Hepatocyte (in vitro differentiated cells): ENCODE measurements at regions not wholly inside any gene's neighbourhood (a gene's known extent, or its start where the extent isn't known, plus 50 kb on each side); places are given as distances from the start of the nearest gene placed in this dataset.

Experiments used
- DNase-seq: peaks from one replicate; pipeline ENCODE4 v3.0.0-alpha.2; 2016; ENCODE audit warnings: low spot score
- H2AFZ ChIP-seq: fragments of 200-600 bp; sonication (generic); 2 replicates; pipeline ENCODE4 v1.6.0; 2016; ENCODE audit warnings: antibody characterized with exemption, mild to moderate bottlenecking
- H3K27ac ChIP-seq: fragments of 200-600 bp; sonication (generic); 2 replicates; pipeline ENCODE4 v1.5.1; 2016; ENCODE audit warnings: mild to moderate bottlenecking
- H3K27me3 ChIP-seq: fragments of 200-600 bp; sonication (generic); 2 replicates; pipeline ENCODE4 v1.6.1; 2016
- H3K36me3 ChIP-seq: fragments of 200-600 bp; sonication (generic); replicated peaks from 2 replicates; pipeline ENCODE4 v1.5.1; 2016; ENCODE audit warnings: low read depth; ENCODE audit not compliant: insufficient read depth
- H3K4me1 ChIP-seq: fragments of 200-600 bp; sonication (generic); 2 replicates; pipeline ENCODE4 v1.5.1; 2016; ENCODE audit warnings: mild to moderate bottlenecking, moderate library complexity; ENCODE audit not compliant: insufficient read depth
- H3K4me2 ChIP-seq: fragments of 200-600 bp; sonication (generic); 2 replicates; pipeline ENCODE4 v1.6.0; 2016
- H3K4me3 ChIP-seq: fragments of 200-600 bp; sonication (generic); 2 replicates; pipeline ENCODE4 v1.5.1; 2016; ENCODE audit warnings: mild to moderate bottlenecking
- H3K79me2 ChIP-seq: fragments of 200-600 bp; sonication (generic); 2 replicates; pipeline ENCODE4 v1.6.0; 2017; ENCODE audit warnings: mild to moderate bottlenecking
- H3K9me2 ChIP-seq: fragments of 200-600 bp; sonication (generic); replicated peaks from 2 replicates; pipeline ENCODE4 v1.6.0; 2017; ENCODE audit warnings: mild to moderate bottlenecking; ENCODE audit not compliant: insufficient read depth
- H3K9me3 ChIP-seq: fragments of 200-600 bp; sonication (generic); 2 replicates; pipeline ENCODE4 v1.5.1; 2016; ENCODE audit warnings: low read depth, mild to moderate bottlenecking
- H4K20me1 ChIP-seq: fragments of 200-600 bp; sonication (generic); 2 replicates; pipeline ENCODE4 v1.6.0; 2016; ENCODE audit warnings: mild to moderate bottlenecking; ENCODE audit not compliant: insufficient read depth, poor library complexity, severe bottlenecking
- EZH2 ChIP-seq: fragments of 200-600 bp; sonication (generic); IDR thresholded peaks from 2 replicates; pipeline ENCODE4 v1.6.1; 2016; ENCODE audit warnings: antibody characterized with exemption, mild to moderate bottlenecking, borderline replicate concordance
- EZH2phosphoT487 ChIP-seq: fragments of 200-600 bp; sonication (generic); IDR thresholded peaks from one replicate; pipeline ENCODE4 v1.6.1; 2018; ENCODE audit warnings: antibody characterized with exemption, mild to moderate bottlenecking, low read depth, moderate library complexity; ENCODE audit not compliant: unreplicated experiment, severe bottlenecking
- WGBS: methylation state at CpG from one replicate; pipeline ENCODE4 v1.1.6; 2016; ENCODE audit warnings: low lambda C conversion rate; ENCODE audit errors: missing lambda C conversion rate; 5-methylcytosine and 5-hydroxymethylcytosine counted together
- TF ChIP-seq, protein P1 (sequence below): fragments of 200-600 bp; sonication (generic); IDR thresholded peaks from 2 replicates; pipeline ENCODE4 v1.5.1; 2016; ENCODE audit warnings: antibody characterized with exemption, mild to moderate bottlenecking; ENCODE audit not compliant: poor library complexity

GRCh38 chr17:65449495-65449894 is 112.0 kb downstream of the AXIN2 start:
- no peaks in the 10 kb centered on the region for H3K27me3 ChIP-seq
- H3K9me3 ChIP-seq: no peaks in the 10 kb centered on the region
- no peak overlapping the region for H3K4me3 ChIP-seq
- no peak overlapping the region for H2AFZ ChIP-seq
- H3K4me2 ChIP-seq: no peak overlapping the region
- no peak overlapping the region for H3K27ac ChIP-seq
- no peak for DNase-seq
- TF ChIP-seq EZH2phosphoT487: no peak
- TF ChIP-seq, protein P1, sequence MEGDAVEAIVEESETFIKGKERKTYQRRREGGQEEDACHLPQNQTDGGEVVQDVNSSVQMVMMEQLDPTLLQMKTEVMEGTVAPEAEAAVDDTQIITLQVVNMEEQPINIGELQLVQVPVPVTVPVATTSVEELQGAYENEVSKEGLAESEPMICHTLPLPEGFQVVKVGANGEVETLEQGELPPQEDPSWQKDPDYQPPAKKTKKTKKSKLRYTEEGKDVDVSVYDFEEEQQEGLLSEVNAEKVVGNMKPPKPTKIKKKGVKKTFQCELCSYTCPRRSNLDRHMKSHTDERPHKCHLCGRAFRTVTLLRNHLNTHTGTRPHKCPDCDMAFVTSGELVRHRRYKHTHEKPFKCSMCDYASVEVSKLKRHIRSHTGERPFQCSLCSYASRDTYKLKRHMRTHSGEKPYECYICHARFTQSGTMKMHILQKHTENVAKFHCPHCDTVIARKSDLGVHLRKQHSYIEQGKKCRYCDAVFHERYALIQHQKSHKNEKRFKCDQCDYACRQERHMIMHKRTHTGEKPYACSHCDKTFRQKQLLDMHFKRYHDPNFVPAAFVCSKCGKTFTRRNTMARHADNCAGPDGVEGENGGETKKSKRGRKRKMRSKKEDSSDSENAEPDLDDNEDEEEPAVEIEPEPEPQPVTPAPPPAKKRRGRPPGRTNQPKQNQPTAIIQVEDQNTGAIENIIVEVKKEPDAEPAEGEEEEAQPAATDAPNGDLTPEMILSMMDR: no peak
- no peak for TF ChIP-seq EZH2
- WGBS: 89% methylated on average over 4 of the region's 4 CpGs
- no peaks in the 10 kb centered on the region for H3K4me1 ChIP-seq
- H3K36me3 ChIP-seq: no peaks in the 10 kb centered on the region
- H4K20me1 ChIP-seq: no peaks in the 10 kb centered on the region
- no peaks in the 10 kb centered on the region for H3K9me2 ChIP-seq
- no peaks in the 10 kb centered on the region for H3K79me2 ChIP-seq

GRCh38 chr17:65447823-65448222 is 113.6 kb downstream of the AXIN2 start:
- no peaks in the 10 kb centered on the region for H3K27me3 ChIP-seq
- H4K20me1 ChIP-seq: no peaks in the 10 kb centered on the region
- no peaks in the 10 kb centered on the region for H3K4me1 ChIP-seq
- no peak for DNase-seq
- H3K9me2 ChIP-seq: no peaks in the 10 kb centered on the region
- no peak overlapping the region for H3K4me2 ChIP-seq
- H3K27ac ChIP-seq: no peak overlapping the region
- H2AFZ ChIP-seq: no peak overlapping the region
- H3K9me3 ChIP-seq: no peaks in the 10 kb centered on the region
- H3K79me2 ChIP-seq: no peaks in the 10 kb centered on the region
- 23% methylated on average over 2 of the region's 2 CpGs for WGBS
- H3K36me3 ChIP-seq: no peaks in the 10 kb centered on the region
- no peak overlapping the region for H3K4me3 ChIP-seq
- TF ChIP-seq EZH2phosphoT487: no peak
- TF ChIP-seq, protein P1: no peak
- no peak for TF ChIP-seq EZH2

DNA sequence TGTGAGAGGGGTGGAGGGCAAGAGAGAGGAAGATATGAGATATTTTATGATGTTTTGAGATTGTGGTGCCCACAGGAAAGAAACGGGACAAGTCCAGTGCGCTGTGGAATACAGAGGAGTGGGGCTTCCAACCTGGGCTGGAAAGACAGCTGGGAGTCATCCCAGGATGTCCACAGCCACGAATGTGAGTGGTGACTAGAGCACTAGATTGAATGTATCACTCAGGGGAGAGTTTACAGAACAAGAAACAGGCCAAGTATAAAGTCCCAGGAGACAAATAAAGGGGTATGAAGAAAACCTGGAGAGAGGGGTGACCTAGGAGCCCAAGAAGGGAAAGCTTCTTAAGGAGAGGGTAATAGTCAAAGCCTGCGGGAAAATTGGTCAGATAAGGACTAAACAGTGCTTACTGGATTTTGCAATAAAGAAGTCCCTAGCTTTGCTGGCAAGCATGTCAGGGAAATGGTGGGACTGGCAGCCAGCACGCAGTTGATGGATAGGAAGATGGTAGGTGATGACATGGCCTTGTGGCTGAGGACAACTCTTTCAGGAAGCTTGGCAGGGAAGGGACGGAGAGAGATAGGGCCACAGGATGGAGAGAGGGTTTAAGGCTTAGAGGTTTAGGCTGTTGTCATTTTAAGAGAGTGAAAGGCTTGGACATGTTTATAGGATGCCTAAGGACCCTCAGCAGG is 114.5 kb downstream of the AXIN2 start:
- Histone ChIP-seq H3K9me2 (no peaks in the 10 kb centered on the region), H2AFZ (no peak overlapping the region), H3K4me1 (no peaks in the 10 kb centered on the region), H3K27me3 (no peaks in the 10 kb centered on the region), H3K4me2 (no peak overlapping the region), H3K27ac (no peak overlapping the region), H3K4me3 (no peak overlapping the region), H3K79me2 (no peaks in the 10 kb centered on the region), H3K36me3 (no peaks in the 10 kb centered on the region), H3K9me3 (no peaks in the 10 kb centered on the region), H4K20me1 (no peaks in the 10 kb centered on the region)
- DNase-seq: no peak
- TF ChIP-seq EZH2 (no peak), EZH2phosphoT487 (no peak)
- TF ChIP-seq, protein P1: no peak
- WGBS: 88% methylated on average over 6 of the region's 6 CpGs

DNA sequence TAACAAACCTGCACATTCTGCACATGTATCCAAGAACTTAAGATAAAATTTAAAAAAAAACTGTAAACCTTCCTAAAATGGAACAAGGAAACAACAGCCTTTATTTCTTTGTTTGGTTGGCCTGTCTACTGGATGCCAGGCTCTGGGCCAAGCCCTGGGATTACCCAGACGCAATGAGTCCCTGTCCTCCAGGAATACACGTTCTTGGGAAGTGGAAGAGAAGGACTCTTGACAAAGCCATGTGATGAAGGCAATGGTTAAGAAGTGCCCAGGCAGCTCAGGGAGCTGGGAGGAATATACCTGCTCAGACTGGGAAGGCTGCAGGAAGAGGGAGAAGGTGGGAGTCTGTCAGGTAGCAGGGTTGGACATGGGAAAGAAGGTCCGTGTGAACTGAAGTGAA is 115.4 kb downstream of the AXIN2 start:
- no peak overlapping the region for H3K27ac ChIP-seq
- no peak overlapping the region for H3K4me3 ChIP-seq
- no peaks in the 10 kb centered on the region for H3K27me3 ChIP-seq
- H3K9me3 ChIP-seq: no peaks in the 10 kb centered on the region
- no peak overlapping the region for H2AFZ ChIP-seq
- no peak for DNase-seq
- H3K9me2 ChIP-seq: no peaks in the 10 kb centered on the region
- no peaks in the 10 kb centered on the region for H3K36me3 ChIP-seq
- TF ChIP-seq, protein P1: no peak
- TF ChIP-seq EZH2: no peak
- no peak for TF ChIP-seq EZH2phosphoT487
- H3K4me2 ChIP-seq: no peak overlapping the region
- 90% methylated on average over 3 of the region's 3 CpGs for WGBS
- H3K4me1 ChIP-seq: no peaks in the 10 kb centered on the region
- no peaks in the 10 kb centered on the region for H4K20me1 ChIP-seq
- H3K79me2 ChIP-seq: no peaks in the 10 kb centered on the region
